WERI-Rb-1 (cell line): ENCODE measurements at regions not wholly inside any gene's neighbourhood (a gene's known extent, or its start where the extent isn't known, plus 50 kb on each side); places are given as distances from the start of the nearest gene placed in this dataset.

ENCODE experiments used
- DNase-seq: peaks from one replicate; pipeline ENCODE4 v3.0.0-alpha.2; 2020
- H3K27ac ChIP-seq: fragments of 250-450 bp; sonication (Bioruptor Pico); 2 replicates; pipeline ENCODE4 v1.5.1; 2020; ENCODE audit warnings: mild to moderate bottlenecking, moderate library complexity
- H3K27me3 ChIP-seq: fragments of 250-450 bp; sonication (Bioruptor Pico); 2 replicates; pipeline ENCODE4 v1.5.1; 2021; ENCODE audit warnings: mild to moderate bottlenecking, low read depth, moderate library complexity; ENCODE audit not compliant: insufficient read depth, severe bottlenecking
- H3K36me3 ChIP-seq: fragments of 250-450 bp; sonication (Bioruptor Pico); 2 replicates; pipeline ENCODE4 v1.5.1; 2020; ENCODE audit warnings: mild to moderate bottlenecking, moderate library complexity
- H3K4me3 ChIP-seq: 2 replicates; pipeline ENCODE4 v1.5.1; 2011; ENCODE audit warnings: low read depth, mild to moderate bottlenecking, control low read depth, low read length
- H3K9me3 ChIP-seq: fragments of 250-450 bp; sonication (Bioruptor Pico); 2 replicates; pipeline ENCODE4 v1.5.1; 2021; ENCODE audit warnings: mild to moderate bottlenecking, moderate library complexity; ENCODE audit not compliant: severe bottlenecking
- TF ChIP-seq, protein P1 (sequence below): IDR thresholded peaks from 2 replicates; pipeline ENCODE4 v1.5.1; 2011; ENCODE audit warnings: low read depth, mild to moderate bottlenecking, control low read depth, inconsistent platforms, low read length

DNA sequence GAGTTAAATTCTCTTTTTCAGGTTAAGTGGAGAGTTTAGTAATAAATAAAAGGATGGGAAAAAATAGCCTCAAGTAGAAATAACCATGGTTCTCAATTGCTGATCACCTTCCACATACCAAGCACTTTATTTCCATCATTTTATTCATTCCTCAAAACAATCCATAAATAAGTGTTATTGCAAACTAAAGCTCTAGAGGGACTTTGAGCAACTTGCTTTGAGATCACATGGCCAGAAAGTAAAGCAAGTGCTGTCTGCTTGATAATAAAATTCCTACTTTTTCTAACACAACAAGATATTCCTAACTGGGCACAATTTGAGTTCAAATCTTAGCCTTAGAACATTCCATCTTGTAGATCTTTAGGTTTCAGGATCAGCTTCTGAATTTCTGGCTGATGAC, 97.1 kb upstream of the C1orf87 start:
- Histone ChIP-seq H3K4me3 (no peak overlapping the region), H3K27me3 (no peaks in the 10 kb centered on the region), H3K27ac (no peak overlapping the region), H3K36me3 (no peaks in the 10 kb centered on the region), H3K9me3 (no peaks in the 10 kb centered on the region)
- DNase-seq = no peak
- TF ChIP-seq, protein P1, sequence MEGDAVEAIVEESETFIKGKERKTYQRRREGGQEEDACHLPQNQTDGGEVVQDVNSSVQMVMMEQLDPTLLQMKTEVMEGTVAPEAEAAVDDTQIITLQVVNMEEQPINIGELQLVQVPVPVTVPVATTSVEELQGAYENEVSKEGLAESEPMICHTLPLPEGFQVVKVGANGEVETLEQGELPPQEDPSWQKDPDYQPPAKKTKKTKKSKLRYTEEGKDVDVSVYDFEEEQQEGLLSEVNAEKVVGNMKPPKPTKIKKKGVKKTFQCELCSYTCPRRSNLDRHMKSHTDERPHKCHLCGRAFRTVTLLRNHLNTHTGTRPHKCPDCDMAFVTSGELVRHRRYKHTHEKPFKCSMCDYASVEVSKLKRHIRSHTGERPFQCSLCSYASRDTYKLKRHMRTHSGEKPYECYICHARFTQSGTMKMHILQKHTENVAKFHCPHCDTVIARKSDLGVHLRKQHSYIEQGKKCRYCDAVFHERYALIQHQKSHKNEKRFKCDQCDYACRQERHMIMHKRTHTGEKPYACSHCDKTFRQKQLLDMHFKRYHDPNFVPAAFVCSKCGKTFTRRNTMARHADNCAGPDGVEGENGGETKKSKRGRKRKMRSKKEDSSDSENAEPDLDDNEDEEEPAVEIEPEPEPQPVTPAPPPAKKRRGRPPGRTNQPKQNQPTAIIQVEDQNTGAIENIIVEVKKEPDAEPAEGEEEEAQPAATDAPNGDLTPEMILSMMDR = no peak

DNA sequence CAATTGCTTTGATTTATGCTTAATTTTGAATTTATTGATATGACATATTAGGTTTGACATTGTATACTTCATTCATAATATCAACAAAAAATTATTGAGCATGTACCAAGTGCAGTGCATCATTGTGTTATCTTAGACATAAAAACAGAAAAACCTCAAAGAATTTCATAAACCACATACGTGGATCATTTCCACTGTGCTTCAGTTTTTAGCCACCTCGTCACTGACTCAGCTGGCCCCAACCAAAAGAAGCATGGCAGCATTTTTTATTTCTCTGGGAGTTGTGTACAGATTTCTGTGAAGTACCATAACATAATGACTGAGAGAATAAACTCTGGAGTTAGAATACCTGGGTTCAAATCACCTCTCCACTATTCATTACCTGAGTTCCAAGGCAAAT, 95.6 kb upstream of the C1orf87 start:
- H3K4me3 ChIP-seq = no peak overlapping the region
- H3K27me3 ChIP-seq = no peaks in the 10 kb centered on the region
- no peaks in the 10 kb centered on the region for H3K9me3 ChIP-seq
- H3K27ac ChIP-seq = no peak overlapping the region
- TF ChIP-seq, protein P1 = no peak
- H3K36me3 ChIP-seq = no peaks in the 10 kb centered on the region
- no peak for DNase-seq

DNA sequence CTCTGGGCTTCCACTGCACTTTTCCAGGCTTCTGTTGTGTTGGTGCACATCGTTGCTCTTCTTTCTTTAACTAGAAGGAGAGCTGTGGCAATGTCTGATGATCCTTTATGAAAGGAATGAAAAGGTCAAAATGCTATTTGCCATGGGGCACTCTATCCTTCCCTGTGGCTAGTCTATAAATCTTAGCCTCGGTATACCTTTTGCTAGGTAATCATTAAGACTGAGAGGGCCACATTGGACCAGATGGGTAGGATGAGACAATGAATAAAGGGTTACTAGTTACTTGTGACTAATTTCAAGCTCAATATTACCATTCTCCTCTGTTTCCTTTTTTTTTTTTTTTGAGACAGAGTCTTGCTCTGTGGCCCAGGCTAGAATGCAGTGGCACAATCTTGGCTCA, 89.4 kb upstream of the C1orf87 start:
- no peaks in the 10 kb centered on the region for H3K9me3 ChIP-seq
- TF ChIP-seq, protein P1 = no peak
- H3K36me3 ChIP-seq = no peaks in the 10 kb centered on the region
- H3K27ac ChIP-seq = no peak overlapping the region
- H3K27me3 ChIP-seq = no peaks in the 10 kb centered on the region
- no peak for DNase-seq
- no peak overlapping the region for H3K4me3 ChIP-seq

DNA sequence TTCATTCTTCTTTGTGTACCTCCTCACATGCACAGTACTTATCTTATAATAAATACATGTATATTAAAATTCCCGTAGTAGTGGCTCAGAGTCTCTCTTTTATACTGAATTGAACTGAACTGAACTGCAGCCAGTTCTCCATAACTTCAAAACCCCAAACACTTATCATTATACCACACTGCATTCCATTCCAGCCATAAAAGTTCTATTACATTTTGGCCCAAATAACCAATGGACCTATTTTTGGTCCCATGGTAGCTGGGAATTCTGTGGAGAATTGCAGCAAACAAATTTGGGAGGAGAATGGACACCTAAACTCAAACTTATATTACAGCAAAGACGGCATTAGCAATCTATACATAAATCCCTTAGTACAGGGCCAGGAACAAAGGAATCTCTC, 86.6 kb upstream of the C1orf87 start:
- no peak overlapping the region for H3K27ac ChIP-seq
- no peak for DNase-seq
- H3K27me3 ChIP-seq = no peaks in the 10 kb centered on the region
- TF ChIP-seq, protein P1 = no peak
- no peak overlapping the region for H3K4me3 ChIP-seq
- no peaks in the 10 kb centered on the region for H3K36me3 ChIP-seq
- no peaks in the 10 kb centered on the region for H3K9me3 ChIP-seq

DNA sequence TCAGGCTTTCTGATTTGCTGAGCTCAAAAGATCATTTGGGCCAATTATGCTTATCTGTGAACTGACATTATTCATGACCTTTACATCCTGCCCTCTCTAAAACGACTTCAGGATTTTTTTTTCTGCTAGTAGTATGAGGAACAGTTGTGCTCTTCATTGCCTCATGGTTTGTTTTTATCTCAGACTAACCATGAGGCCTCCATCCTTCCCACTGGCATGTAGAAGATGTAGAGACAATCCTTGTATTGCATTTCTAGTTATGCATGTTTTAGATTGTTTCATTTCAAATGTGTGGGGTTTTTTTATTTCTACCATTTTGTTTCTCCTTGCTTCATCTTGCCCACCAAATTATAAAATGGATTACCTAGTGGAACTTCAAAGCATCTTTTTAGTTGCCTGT, 82.8 kb upstream of the C1orf87 start:
- DNase-seq = no peak
- H3K9me3 ChIP-seq = no peaks in the 10 kb centered on the region
- H3K27ac ChIP-seq = no peak overlapping the region
- H3K36me3 ChIP-seq = no peaks in the 10 kb centered on the region
- H3K4me3 ChIP-seq = no peak overlapping the region
- no peaks in the 10 kb centered on the region for H3K27me3 ChIP-seq
- TF ChIP-seq, protein P1 = no peak

DNA sequence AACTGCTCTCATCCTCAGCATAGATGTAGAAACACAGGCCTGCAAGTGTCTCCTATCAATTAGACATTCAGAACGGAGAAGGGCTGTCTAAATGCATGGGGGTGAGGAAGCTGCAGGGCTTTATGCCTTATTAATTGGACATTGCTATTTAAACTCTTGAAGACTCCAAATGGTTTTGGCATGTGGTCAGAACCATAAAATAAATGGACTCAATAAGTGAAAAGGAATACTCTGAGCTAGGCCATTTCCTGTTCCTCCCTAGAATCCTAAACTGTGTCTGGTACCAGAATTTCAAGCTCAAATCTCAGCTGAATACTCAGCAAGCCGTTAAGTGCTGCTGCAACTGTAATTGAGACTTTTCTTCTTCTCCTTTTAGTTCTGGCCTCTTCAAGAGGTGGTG, 80.4 kb upstream of the C1orf87 start:
- no peaks in the 10 kb centered on the region for H3K9me3 ChIP-seq
- no peak overlapping the region for H3K27ac ChIP-seq
- no peak overlapping the region for H3K4me3 ChIP-seq
- no peak for DNase-seq
- no peaks in the 10 kb centered on the region for H3K27me3 ChIP-seq
- TF ChIP-seq, protein P1 = no peak
- no peaks in the 10 kb centered on the region for H3K36me3 ChIP-seq
